ENCODE measurements at regions not wholly inside any gene's neighbourhood (a gene's known extent, or its start where the extent isn't known, plus 50 kb on each side); places are given as distances from the start of the nearest gene placed in this dataset.

DNA sequence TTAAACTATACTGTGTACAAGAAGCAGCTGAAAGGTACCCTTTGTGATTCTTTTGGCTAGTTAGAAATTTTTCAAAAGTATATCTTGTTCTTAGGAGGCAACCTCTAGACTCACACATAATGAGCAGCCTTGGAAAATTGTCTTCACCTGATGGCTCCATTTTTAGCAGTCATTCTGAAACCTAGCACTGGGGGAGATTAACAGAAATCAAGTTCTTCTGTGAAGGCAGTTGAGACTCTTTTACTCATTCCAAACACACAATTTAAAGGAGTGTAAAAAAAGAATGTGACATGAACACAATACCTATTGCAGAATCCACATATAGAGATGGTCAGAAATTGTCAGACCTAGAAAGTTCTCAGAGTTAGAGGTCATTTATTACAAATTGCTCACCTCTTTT, 197.7 kb downstream of the UBE2E3 start:
- DNase-seq (ENCODE audit: low spot score in 2 of 2): no peak
- Histone ChIP-seq H3K27ac (no peak overlapping the region), H3K4me1 (no peaks in the 10 kb centered on the region), H3K27me3 (no peaks in the 10 kb centered on the region), H3K9me3 (no peaks in the 10 kb centered on the region), H3K36me3 (no peaks in the 10 kb centered on the region), H3K4me3 (no peak overlapping the region)
- no peak for TF ChIP-seq CTCF (IDR thresholded peaks at IDR 0.05)
- intact Hi-C loops (cut with DNase I): no loop called here

DNA sequence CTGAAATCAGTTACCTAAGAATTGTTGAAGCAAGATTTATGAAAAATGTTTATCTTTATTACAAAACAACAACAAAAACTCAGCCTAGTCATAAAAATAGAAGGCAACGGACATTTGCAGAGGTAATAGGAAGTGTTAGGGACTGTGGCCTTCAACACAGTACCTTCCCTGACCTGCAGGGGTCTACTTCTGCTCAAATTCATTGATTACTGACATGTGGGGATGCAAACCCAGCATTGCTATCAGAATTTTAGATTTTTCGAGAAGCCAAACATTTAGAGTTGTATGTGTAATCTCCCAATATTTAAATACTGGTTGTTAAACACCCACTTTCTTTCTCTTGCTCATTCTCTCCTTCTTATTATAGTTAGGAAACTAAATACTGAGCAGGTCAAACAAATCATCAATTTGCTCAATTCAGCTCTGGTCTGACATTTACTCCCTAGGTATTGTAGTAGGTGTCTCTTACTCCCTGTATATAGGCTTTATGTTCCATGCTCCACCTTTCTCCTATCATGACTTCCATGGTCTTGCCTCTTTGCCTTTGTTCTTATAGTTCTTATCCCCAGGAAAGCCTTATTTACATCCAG, 198.5 kb downstream of the UBE2E3 start:
- intact Hi-C loops (cut with DNase I): no loop called here
- DNase-seq (ENCODE audit: low spot score in 2 of 2): no peak
- no peak overlapping the region for H3K27ac ChIP-seq
- no peak overlapping the region for H3K4me3 ChIP-seq
- H3K27me3 ChIP-seq: no peaks in the 10 kb centered on the region
- H3K9me3 ChIP-seq: no peaks in the 10 kb centered on the region
- no peak for TF ChIP-seq CTCF (IDR thresholded peaks at IDR 0.05)
- no peaks in the 10 kb centered on the region for H3K4me1 ChIP-seq
- H3K36me3 ChIP-seq: no peaks in the 10 kb centered on the region

GRCh38 chr2:181183878-181184542, 203.6 kb downstream of the UBE2E3 start:
- Histone ChIP-seq H3K4me1 (no peaks in the 10 kb centered on the region), H3K27ac (no peak overlapping the region), H3K4me3 (no peak overlapping the region), H3K9me3 (no peaks in the 10 kb centered on the region), H3K36me3 (no peaks in the 10 kb centered on the region), H3K27me3 (no peaks in the 10 kb centered on the region)
- TF ChIP-seq CTCF (IDR thresholded peaks at IDR 0.05): no peak
- intact Hi-C loops (cut with DNase I): no loop called here
- no peak for DNase-seq (ENCODE audit: low spot score in 2 of 2)

GRCh38 chr2:181185421-181185820, 205.0 kb downstream of the UBE2E3 start:
- H3K4me3 ChIP-seq: no peak overlapping the region
- H3K27me3 ChIP-seq: no peaks in the 10 kb centered on the region
- intact Hi-C loops (cut with DNase I): no loop called here
- H3K36me3 ChIP-seq: no peaks in the 10 kb centered on the region
- DNase-seq (ENCODE audit: low spot score in 2 of 2): no peak
- no peak for TF ChIP-seq CTCF (IDR thresholded peaks at IDR 0.05)
- H3K4me1 ChIP-seq: no peaks in the 10 kb centered on the region
- no peaks in the 10 kb centered on the region for H3K9me3 ChIP-seq
- H3K27ac ChIP-seq: no peak overlapping the region

- H3K4me3 ChIP-seq: no peak overlapping the region
- H3K27ac ChIP-seq: no peak overlapping the region
- no peaks in the 10 kb centered on the region for H3K27me3 ChIP-seq
- no peaks in the 10 kb centered on the region for H3K9me3 ChIP-seq
- no peaks in the 10 kb centered on the region for H3K36me3 ChIP-seq
- no peaks in the 10 kb centered on the region for H3K4me1 ChIP-seq
- DNase-seq (ENCODE audit: low spot score in 2 of 2): no peak
- intact Hi-C loops (cut with DNase I): no loop called here
- TF ChIP-seq CTCF (IDR thresholded peaks at IDR 0.05): no peak
Measured at GRCh38 chr2:181185948-181186347, 205.5 kb downstream of the UBE2E3 start.

All from ascending aorta (tissue), 2 donors.